HG03064 (cell line): ENCODE measurements at regions not wholly inside any gene's neighbourhood (a gene's known extent, or its start where the extent isn't known, plus 50 kb on each side); places are given as distances from the start of the nearest gene placed in this dataset.
"Not testable (repeated sequence)": the region's sequence is repeated elsewhere in the genome, so short reads cannot be mapped to it uniquely, and the experiment has no call there.

Experiments used
- ATAC-seq: cut with Tn5 transposase; IDR thresholded peaks from one replicate; pipeline ENCODE4 v1.9.1; 2021; ENCODE audit warnings: low read depth; ENCODE audit not compliant: unreplicated experiment

- no peak for ATAC-seq
These were observed 159.5 kb upstream of the OLIG3 start for GRCh38 chr6:137653706-137654059.

GRCh38 chr6:137654365-137654981 is 160.3 kb upstream of the OLIG3 start:
- no peak for ATAC-seq

GRCh38 chr6:137655291-137655690 is 161.1 kb upstream of the OLIG3 start:
- no peak for ATAC-seq

GRCh38 chr6:137656735-137657134 is 162.5 kb upstream of the OLIG3 start:
- no peak for ATAC-seq

- ATAC-seq: no peak
These were observed 163.2 kb upstream of the OLIG3 start for GRCh38 chr6:137657351-137657911.

GRCh38 chr6:137658287-137658686 is 164.1 kb upstream of the OLIG3 start:
- no peak for ATAC-seq

- no peak for ATAC-seq
These were observed 165.7 kb upstream of the OLIG3 start for GRCh38 chr6:137659871-137660270.

- ATAC-seq: no peak
These were observed 166.1 kb upstream of the OLIG3 start for GRCh38 chr6:137660296-137660731.

- no peak for ATAC-seq
These were observed 167.4 kb upstream of the OLIG3 start for GRCh38 chr6:137661601-137662000.

- ATAC-seq: no peak
These were observed 170.0 kb upstream of the OLIG3 start for GRCh38 chr6:137664183-137664582.

GRCh38 chr6:137665342-137665934 is 171.2 kb upstream of the OLIG3 start:
- no peak for ATAC-seq

GRCh38 chr6:137666202-137666774 is 172.1 kb upstream of the OLIG3 start:
- ATAC-seq: no peak

- ATAC-seq: no peak
These were observed 179.4 kb upstream of the OLIG3 start for GRCh38 chr6:137673603-137674002.

GRCh38 chr6:137676888-137677287 is 182.7 kb upstream of the OLIG3 start:
- no peak for ATAC-seq

- ATAC-seq: no peak
These were observed 183.5 kb upstream of the OLIG3 start for GRCh38 chr6:137677709-137678108.

GRCh38 chr6:137678451-137678850 is 184.3 kb upstream of the OLIG3 start:
- no peak for ATAC-seq

- no peak for ATAC-seq
These were observed 186.2 kb upstream of the TNFAIP3 start for GRCh38 chr6:137680705-137681346.

- ATAC-seq: no peak
These were observed 185.5 kb upstream of the TNFAIP3 start for GRCh38 chr6:137681445-137682009.

GRCh38 chr6:137682658-137683057 is 184.4 kb upstream of the TNFAIP3 start:
- not testable (repeated sequence) for ATAC-seq

GRCh38 chr6:137683916-137684315 is 183.1 kb upstream of the TNFAIP3 start:
- ATAC-seq: no peak

- ATAC-seq: no peak
These were observed 181.2 kb upstream of the TNFAIP3 start for GRCh38 chr6:137685798-137686375.
